Esophagus muscularis mucosa (tissue), 4 donors: ENCODE measurements at regions not wholly inside any gene's neighbourhood (a gene's known extent, or its start where the extent isn't known, plus 50 kb on each side); places are given as distances from the start of the nearest gene placed in this dataset.
"Not testable (repeated sequence)": the region's sequence is repeated elsewhere in the genome, so short reads cannot be mapped to it uniquely, and the experiment has no call there.

Experiments
- DNase-seq: peaks from one replicate; pipeline ENCODE4 v3.0.0-alpha.2; 2017; ENCODE audit errors: extremely low spot score
- H3K27ac ChIP-seq, 4 donors: fragments of 200-600 bp; sonication (generic); replicated peaks in 1 of 4; 1 replicate in 3 of 4; 2 replicates in 1 of 4; pipeline ENCODE4 v1.5.1; 2016 to 2019; ENCODE audit warnings: mild to moderate bottlenecking in 1 of 4
- H3K27me3 ChIP-seq, 4 donors: fragments of 200-600 bp; sonication (generic); one replicate each; pipeline versions ENCODE4 v1.5.1 to v1.6.0; 2016 to 2019
- H3K36me3 ChIP-seq, 4 donors: fragments of 200-600 bp; sonication (generic); one replicate each; pipeline ENCODE4 v1.5.1; 2016 to 2019
- H3K4me1 ChIP-seq, 4 donors: fragments of 200-600 bp; sonication (generic); one replicate each; pipeline ENCODE4 v1.5.1; 2016 to 2019
- H3K4me3 ChIP-seq, 4 donors: fragments of 200-600 bp; sonication (generic); 1 replicate in 2 of 4; 2 replicates in 2 of 4; pipeline ENCODE4 v1.5.1; 2016 to 2019; ENCODE audit warnings: mild to moderate bottlenecking in 4 of 4, moderate library complexity in 1 of 4
- H3K9me3 ChIP-seq, 4 donors: fragments of 200-600 bp; sonication (generic); 1 replicate in 3 of 4; 2 replicates in 1 of 4; pipeline ENCODE4 v1.5.1; 2016 to 2019
- CTCF ChIP-seq, 3 experiments: fragments of 200-600 bp in 2 of 3; fragments of 450-650 bp in 1 of 3; sonication (generic) in 2 of 3; IDR thresholded peaks; one replicate each; pipeline ENCODE4 v1.5.1; 2017 to 2019; ENCODE audit warnings: antibody characterized with exemption in 3 of 3, mild to moderate bottlenecking in 2 of 3, moderate library complexity in 1 of 3
- EP300 ChIP-seq: sonication (generic); formaldehyde crosslinking; IDR thresholded peaks from one replicate; pipeline ENCODE4 v1.6.1; 2017; ENCODE audit warnings: antibody characterized with exemption
- POLR2A ChIP-seq: fragments of 450-650 bp; IDR thresholded peaks from one replicate; pipeline ENCODE4 v1.6.1; 2017; ENCODE audit warnings: antibody characterized with exemption, moderate library complexity, mild to moderate bottlenecking, low read depth
- POLR2AphosphoS5 ChIP-seq, 2 donors: sonication (generic); formaldehyde crosslinking; IDR thresholded peaks; one replicate each; pipeline ENCODE4 v1.6.1; 2017; ENCODE audit warnings: antibody characterized with exemption in 2 of 2
- WGBS: methylation state at CpG from one replicate; pipeline ENCODE4 v1.1.5; 2018; 5-methylcytosine and 5-hydroxymethylcytosine counted together
- intact Hi-C: fragments of 100-400 bp; cut with DNase I; formaldehyde crosslinking; loops from one replicate; pipeline ENCODE4 v1.15.1; 2023

GRCh38 chr2:114352988-114353387 is 89.5 kb upstream of the DPP10 start:
- Histone ChIP-seq H3K27ac (no peak overlapping the region), H3K4me3 (no peak overlapping the region), H3K9me3 (no peaks in the 10 kb centered on the region), H3K27me3 (no peaks in the 10 kb centered on the region), H3K4me1 (no peaks in the 10 kb centered on the region), H3K36me3 (no peaks in the 10 kb centered on the region)
- TF ChIP-seq POLR2AphosphoS5 (IDR thresholded peaks at IDR 0.05) (no peak), CTCF (IDR thresholded peaks at IDR 0.05) (no peak), POLR2A (no peak), EP300 (no peak)
- DNase-seq = no peak
- 83% methylated on average over 1 of the region's 1 CpG for WGBS
- intact Hi-C loops = no loop called here

DNA sequence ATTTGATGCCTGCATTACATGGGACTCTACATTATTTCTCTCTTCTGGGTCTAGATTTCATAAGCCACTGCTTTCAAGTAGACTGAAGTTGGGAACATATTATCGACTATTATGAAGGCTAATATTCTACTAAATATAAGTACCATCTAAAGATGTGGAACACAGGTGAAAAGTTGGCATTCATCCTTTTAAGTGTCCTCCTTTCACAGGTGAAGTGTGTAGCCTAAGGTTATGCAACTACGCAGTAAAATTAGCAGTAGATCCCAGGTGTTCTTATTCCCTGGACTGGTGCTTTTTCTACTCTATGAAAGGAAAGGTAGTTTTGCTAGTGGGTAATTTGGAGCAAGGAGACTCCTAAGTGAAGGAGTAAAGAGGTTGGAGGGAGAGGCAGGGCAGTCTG is 88.2 kb upstream of the DPP10 start:
- TF ChIP-seq POLR2AphosphoS5 (IDR thresholded peaks at IDR 0.05) (no peak), CTCF (IDR thresholded peaks at IDR 0.05) (no peak), POLR2A (no peak), EP300 (no peak)
- Histone ChIP-seq H3K27ac (no peak overlapping the region), H3K4me1 (no peaks in the 10 kb centered on the region), H3K27me3 (no peaks in the 10 kb centered on the region), H3K36me3 (no peaks in the 10 kb centered on the region), H3K4me3 (no peak overlapping the region), H3K9me3 (no peaks in the 10 kb centered on the region)
- no peak for DNase-seq
- intact Hi-C loops = no loop called here
- WGBS = 89% methylated on average over 2 of the region's 2 CpGs

- H3K4me3 ChIP-seq = no peak overlapping the region
- WGBS = 71% methylated on average over 2 of the region's 2 CpGs
These were observed 73.7 kb upstream of the DPP10 start for GRCh38 chr2:114368705-114369104.

GRCh38 chr2:114371721-114372120 is 70.7 kb upstream of the DPP10 start:
- H3K27me3 ChIP-seq, H3K4me3 ChIP-seq, DNase-seq, H3K27ac ChIP-seq, intact Hi-C loops, H3K36me3 ChIP-seq, H3K4me1 ChIP-seq: not testable (repeated sequence)
- peaks cover 0 to 21% (median 14%) of the 10 kb centered on the region in 4 donors for H3K9me3 ChIP-seq

More at GRCh38 chr2:114368705-114369104, 73.7 kb upstream of the DPP10 start:
- intact Hi-C loops = no loop called here
- Histone ChIP-seq H3K4me1 (no peaks in the 10 kb centered on the region), H3K9me3 (peaks cover 0 to 21% (median 14%) of the 10 kb centered on the region in 4 donors), H3K36me3 (no peaks in the 10 kb centered on the region), H3K27ac (no peak overlapping the region), H3K27me3 (no peaks in the 10 kb centered on the region)
- no peak for DNase-seq
- TF ChIP-seq POLR2AphosphoS5 (IDR thresholded peaks at IDR 0.05) (no peak), CTCF (IDR thresholded peaks at IDR 0.05) (no peak), POLR2A (no peak), EP300 (no peak)

- Histone ChIP-seq H3K36me3 (no peaks in the 10 kb centered on the region), H3K4me3 (no peak overlapping the region), H3K9me3 (peaks cover 0 to 13% (median 8%) of the 10 kb centered on the region in 4 donors), H3K27ac (no peak overlapping the region), H3K4me1 (no peaks in the 10 kb centered on the region), H3K27me3 (no peaks in the 10 kb centered on the region)
- TF ChIP-seq POLR2A (no peak), EP300 (no peak), CTCF (IDR thresholded peaks at IDR 0.05) (no peak), POLR2AphosphoS5 (IDR thresholded peaks at IDR 0.05) (no peak)
- DNase-seq = no peak
- intact Hi-C loops = no loop called here
These were observed 68.8 kb upstream of the DPP10 start for GRCh38 chr2:114373591-114373990.
